ENCODE measurements at regions not wholly inside any gene's neighbourhood (a gene's known extent, or its start where the extent isn't known, plus 50 kb on each side); places are given as distances from the start of the nearest gene placed in this dataset.

DNA sequence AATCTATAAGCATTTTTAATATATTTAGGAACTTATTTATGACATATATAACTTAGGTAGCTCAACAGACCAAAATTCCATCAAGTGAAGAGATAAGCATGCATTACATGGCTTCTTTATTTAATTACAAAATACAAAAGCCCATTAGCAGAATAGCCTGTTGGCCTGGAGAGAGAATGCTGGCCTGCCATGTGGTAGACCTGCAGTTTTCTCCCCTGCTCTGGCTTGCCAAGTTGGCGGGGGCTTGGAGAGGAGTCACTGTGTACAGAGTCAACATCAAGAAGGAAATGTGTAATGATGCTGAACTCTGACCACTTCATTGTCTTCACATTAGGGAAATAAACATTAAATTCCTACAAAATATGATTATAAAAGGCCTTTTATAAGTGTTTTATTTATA, 69.8 kb upstream of the CNTLN start:
- TF ChIP-seq, protein P1, sequence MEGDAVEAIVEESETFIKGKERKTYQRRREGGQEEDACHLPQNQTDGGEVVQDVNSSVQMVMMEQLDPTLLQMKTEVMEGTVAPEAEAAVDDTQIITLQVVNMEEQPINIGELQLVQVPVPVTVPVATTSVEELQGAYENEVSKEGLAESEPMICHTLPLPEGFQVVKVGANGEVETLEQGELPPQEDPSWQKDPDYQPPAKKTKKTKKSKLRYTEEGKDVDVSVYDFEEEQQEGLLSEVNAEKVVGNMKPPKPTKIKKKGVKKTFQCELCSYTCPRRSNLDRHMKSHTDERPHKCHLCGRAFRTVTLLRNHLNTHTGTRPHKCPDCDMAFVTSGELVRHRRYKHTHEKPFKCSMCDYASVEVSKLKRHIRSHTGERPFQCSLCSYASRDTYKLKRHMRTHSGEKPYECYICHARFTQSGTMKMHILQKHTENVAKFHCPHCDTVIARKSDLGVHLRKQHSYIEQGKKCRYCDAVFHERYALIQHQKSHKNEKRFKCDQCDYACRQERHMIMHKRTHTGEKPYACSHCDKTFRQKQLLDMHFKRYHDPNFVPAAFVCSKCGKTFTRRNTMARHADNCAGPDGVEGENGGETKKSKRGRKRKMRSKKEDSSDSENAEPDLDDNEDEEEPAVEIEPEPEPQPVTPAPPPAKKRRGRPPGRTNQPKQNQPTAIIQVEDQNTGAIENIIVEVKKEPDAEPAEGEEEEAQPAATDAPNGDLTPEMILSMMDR (conservative IDR thresholded peaks at IDR 0.05; ENCODE audit: low read depth, low read length), result no peak
- no peak for TF ChIP-seq EZH2 (IDR thresholded peaks at IDR 0.05; ENCODE audit: borderline replicate concordance, low read depth, low read length, poor library complexity, severe bottlenecking)
